ENCODE measurements at regions not wholly inside any gene's neighbourhood (a gene's known extent, or its start where the extent isn't known, plus 50 kb on each side); places are given as distances from the start of the nearest gene placed in this dataset.

DNA sequence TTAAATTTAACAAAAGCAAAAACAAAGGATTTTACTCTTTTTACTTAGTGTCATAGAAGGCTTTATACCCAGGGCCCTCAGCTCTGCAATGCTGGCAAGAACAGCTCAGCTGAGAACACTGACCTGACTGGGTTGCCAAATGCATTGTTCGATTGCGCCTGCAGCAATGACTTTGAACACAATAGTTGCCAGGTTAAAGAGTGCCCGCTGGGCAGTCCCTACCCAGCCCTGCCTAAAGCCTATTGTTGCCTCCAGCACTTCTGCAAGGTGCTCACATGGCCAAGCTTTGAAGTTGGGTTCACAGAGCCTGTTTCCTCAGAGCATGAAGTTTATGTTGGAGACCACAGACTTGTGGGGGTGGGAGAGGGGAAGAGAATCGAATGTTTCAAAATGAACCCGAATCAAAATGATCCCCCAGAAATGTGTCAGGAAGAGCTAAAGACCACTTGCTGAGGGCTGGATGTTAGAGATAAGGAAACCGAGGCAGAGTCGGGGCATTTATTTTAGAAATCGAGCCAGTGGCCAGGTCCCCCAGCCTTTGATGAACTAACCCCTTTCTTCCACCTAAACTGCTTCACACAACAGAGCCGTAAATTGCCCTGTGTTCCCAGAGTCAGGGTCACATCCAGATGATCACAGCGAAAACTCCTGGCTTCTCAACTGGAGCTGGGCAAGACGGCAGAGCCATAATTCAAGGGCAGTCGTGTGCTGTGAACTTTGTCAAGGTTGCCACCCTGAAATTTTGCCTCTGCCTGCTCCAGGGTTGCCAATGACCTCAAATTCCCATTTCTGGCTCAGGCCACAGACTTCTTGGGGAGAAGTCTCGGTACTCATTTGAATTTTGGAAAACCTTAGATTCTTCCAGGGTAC, 55.0 kb downstream of the FOXA2 start:
- H3K9me3 ChIP-seq, result no peaks in the 10 kb centered on the region

DNA sequence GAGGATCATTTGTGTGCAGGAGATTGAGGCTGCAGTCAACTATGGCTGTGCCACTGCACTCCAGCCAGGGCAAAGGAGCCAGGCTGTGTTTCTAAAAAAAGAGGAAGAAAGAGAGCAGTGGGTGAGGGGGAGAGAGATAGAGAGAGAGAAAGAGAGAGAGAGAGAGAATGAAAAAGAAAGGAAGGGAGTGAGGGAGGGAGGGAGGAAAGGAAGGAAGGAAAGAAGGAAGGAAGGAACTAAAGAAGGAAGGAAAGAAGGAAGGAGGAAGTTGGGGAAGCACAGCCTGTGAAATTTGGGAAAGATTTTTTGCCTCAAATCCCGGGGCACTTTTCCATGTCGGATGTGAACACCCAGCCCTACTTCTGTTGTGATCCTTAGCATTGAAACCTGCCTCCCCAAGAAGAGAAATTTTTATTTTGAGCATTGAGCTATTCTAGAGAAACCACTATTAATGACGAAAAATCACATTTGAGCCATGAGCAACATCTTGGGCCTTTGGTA, 57.8 kb downstream of the FOXA2 start:
- Histone ChIP-seq H3K36me3 (no peaks in the 10 kb centered on the region), H3K27ac (no peak overlapping the region), H3K4me1 (peaks cover 5 to 13% (median 8%) of the 10 kb centered on the region in 4 donors), H3K27me3 (peaks cover 0 to 5% (median 0%) of the 10 kb centered on the region in 3 donors), H3K9me3 (no peaks in the 10 kb centered on the region), H3K4me3 (no peak overlapping the region)
- TF ChIP-seq POLR2AphosphoS5 (IDR thresholded peaks at IDR 0.05) (no peak), POLR2A (IDR thresholded peaks at IDR 0.05) (no peak)
- 71 to 89% (median 87%) methylated on average over 3 of the region's 3 CpGs for WGBS, 5 donors
- no peak for DNase-seq
- intact Hi-C loops (cut with DNase I; ENCODE audit: low total_unique reads), result no loop called here

More for the DNA sequence above, 55.0 kb downstream of the FOXA2 start:
- TF ChIP-seq POLR2A (IDR thresholded peaks at IDR 0.05) (no peak), EP300 (IDR thresholded peaks at IDR 0.05) (no peak), POLR2AphosphoS5 (IDR thresholded peaks at IDR 0.05) (no peak), CTCF (IDR thresholded peaks at IDR 0.05) (no peak)
- Histone ChIP-seq H3K27me3 (no peaks in the 10 kb centered on the region), H3K27ac (no peak overlapping the region), H3K4me3 (no peak overlapping the region), H3K4me1 (peaks cover 0 to 6% (median 0%) of the 10 kb centered on the region in 4 donors), H3K36me3 (no peaks in the 10 kb centered on the region)
- peak in 1 of 2 donors; percentile 73 for DNase-seq
- 59 to 68% (median 63%) methylated on average over 13 of the region's 13 CpGs for WGBS, 5 donors
- intact Hi-C loops (cut with DNase I; ENCODE audit: low total_unique reads), result no loop called here

DNA sequence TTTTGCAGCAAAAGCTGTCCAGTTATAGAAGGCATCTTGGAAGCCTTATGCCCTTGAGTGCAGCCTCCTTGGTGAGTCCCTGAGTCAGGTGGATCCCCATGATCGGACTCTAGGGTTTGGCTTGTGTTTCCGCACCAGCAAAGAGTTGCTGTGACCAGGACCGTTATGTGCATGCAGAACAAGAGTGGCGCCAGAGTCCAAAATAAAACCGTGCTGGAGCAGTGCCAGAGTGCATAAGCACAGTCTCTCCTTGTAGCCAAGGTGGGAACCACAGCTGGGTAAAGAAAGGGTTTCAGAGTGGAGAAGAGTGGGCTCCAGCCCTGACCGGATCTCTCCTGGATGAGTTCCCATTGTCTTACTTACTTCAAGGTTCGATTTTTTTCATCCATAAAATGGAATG, 58.6 kb downstream of the FOXA2 start:
- no peaks in the 10 kb centered on the region for H3K9me3 ChIP-seq
- WGBS, 5 donors, result 78 to 90% (median 85%) methylated on average over 7 of the region's 7 CpGs
- H3K27ac ChIP-seq, result no peak overlapping the region
- TF ChIP-seq EP300 (IDR thresholded peaks at IDR 0.05), result no peak
- no peak for TF ChIP-seq POLR2A (IDR thresholded peaks at IDR 0.05)
- TF ChIP-seq POLR2AphosphoS5 (IDR thresholded peaks at IDR 0.05), result no peak
- TF ChIP-seq CTCF (IDR thresholded peaks at IDR 0.05), result no peak
- no peak for DNase-seq
- H3K36me3 ChIP-seq, result no peaks in the 10 kb centered on the region
- H3K27me3 ChIP-seq, result peaks cover 0 to 5% (median 0%) of the 10 kb centered on the region in 3 donors
- H3K4me3 ChIP-seq, result no peak overlapping the region
- intact Hi-C loops (cut with DNase I; ENCODE audit: low total_unique reads), result no loop called here
- H3K4me1 ChIP-seq, result peaks cover 5 to 13% (median 8%) of the 10 kb centered on the region in 4 donors

GRCh38 chr20:22525069-22525820, 59.1 kb downstream of the FOXA2 start:
- peaks cover 0 to 5% (median 0%) of the 10 kb centered on the region in 3 donors for H3K27me3 ChIP-seq
- H3K9me3 ChIP-seq, result no peaks in the 10 kb centered on the region
- DNase-seq, result no peak
- intact Hi-C loops (cut with DNase I; ENCODE audit: low total_unique reads), result no loop called here
- no peak overlapping the region for H3K27ac ChIP-seq
- peaks cover 5 to 13% (median 8%) of the 10 kb centered on the region in 4 donors for H3K4me1 ChIP-seq
- TF ChIP-seq EP300 (IDR thresholded peaks at IDR 0.05) (no peak), POLR2AphosphoS5 (IDR thresholded peaks at IDR 0.05) (no peak), CTCF (IDR thresholded peaks at IDR 0.05) (no peak), POLR2A (IDR thresholded peaks at IDR 0.05) (no peak)
- H3K36me3 ChIP-seq, result no peaks in the 10 kb centered on the region
- no peak overlapping the region for H3K4me3 ChIP-seq
- 83 to 85% (median 84%) methylated on average over 4 of the region's 4 CpGs for WGBS, 5 donors

All from stomach (tissue), 8 donors.